SK-N-SH (cell line): ENCODE measurements at regions not wholly inside any gene's neighbourhood (a gene's known extent, or its start where the extent isn't known, plus 50 kb on each side); places are given as distances from the start of the nearest gene placed in this dataset.
"Not testable (repeated sequence)": the region's sequence is repeated elsewhere in the genome, so short reads cannot be mapped to it uniquely, and the experiment has no call there.

Experiments used
- CTCF ChIA-PET: fragments of 300-600, 350-600 bp; formaldehyde crosslinking; extraction: SDS; loops from one replicate; lab custom pipeline; 2021; lab: Yijun Ruan, JAX
- POLR2A ChIA-PET: fragments of 350-600 bp; sonication (Branson Sonifier 250); formaldehyde crosslinking; extraction: SDS; loops from one replicate; lab custom pipeline; 2020; ENCODE audit warnings: antibody characterized with exemption, inconsistent platforms; lab: Yijun Ruan, JAX
- DNase-seq: peaks from one replicate; pipeline ENCODE4 v3.0.0; 2012
- H2AFZ ChIP-seq: fragments of 200-600 bp; sonication (generic); 2 replicates; pipeline ENCODE4 v1.8.1; 2016; ENCODE audit warnings: antibody characterized with exemption, mild to moderate bottlenecking, low read depth
- H3F3A ChIP-seq: fragments of 200-600 bp; sonication (generic); replicated peaks from 2 replicates; pipeline ENCODE3; 2016; ENCODE audit warnings: antibody characterized with exemption, mild to moderate bottlenecking; ENCODE audit not compliant: insufficient read depth
- H3K27ac ChIP-seq, 2 experiments: fragments of 200-500 bp in 1 of 2; fragments of 200-600 bp in 1 of 2; sonication (Bioruptor generic) in 1 of 2; sonication (generic), shearing (Covaris generic) in 1 of 2; 2 replicates each; pipeline versions ENCODE4 v1.5.1 to v1.6.1; 2014 to 2016; ENCODE audit warnings: low read depth in 2 of 2, inconsistent platforms in 1 of 2, low read length in 1 of 2, mild to moderate bottlenecking in 1 of 2, mixed read lengths in 1 of 2
- H3K27me3 ChIP-seq: fragments of 200-600 bp; sonication (generic), shearing (Covaris generic); 2 replicates; pipeline ENCODE4 v1.6.1; 2016; ENCODE audit warnings: mixed run types; ENCODE audit not compliant: insufficient read depth
- H3K36me3 ChIP-seq, 2 experiments: fragments of 200-500 bp in 1 of 2; fragments of 200-600 bp in 1 of 2; sonication (Bioruptor generic) in 1 of 2; sonication (generic) in 1 of 2; replicated peaks in 1 of 2; 2 replicates each; pipeline versions ENCODE3 to v1.5.1; 2014 to 2016; ENCODE audit warnings: low read length in 1 of 2, mild to moderate bottlenecking in 1 of 2; ENCODE audit not compliant: insufficient read depth in 2 of 2, control insufficient read depth in 1 of 2
- H3K4me1 ChIP-seq, 2 experiments: fragments of 200-500 bp in 1 of 2; fragments of 200-600 bp in 1 of 2; sonication (Bioruptor generic) in 1 of 2; sonication (generic), shearing (Covaris generic) in 1 of 2; 2 replicates each; pipeline versions ENCODE4 v1.5.1 to v1.6.1; 2014 to 2016; ENCODE audit warnings: low read depth in 1 of 2, low read length in 1 of 2, mixed run types in 1 of 2; ENCODE audit not compliant: insufficient read depth in 2 of 2, control insufficient read depth in 1 of 2
- H3K4me2 ChIP-seq: fragments of 200-600 bp; sonication (generic), shearing (Covaris generic); 2 replicates; pipeline ENCODE4 v1.6.1; 2017; ENCODE audit warnings: mixed run types
- H3K4me3 ChIP-seq, 2 experiments: fragments of 200-500 bp in 1 of 2; fragments of 200-600 bp in 1 of 2; sonication (Bioruptor generic) in 1 of 2; sonication (generic), shearing (Covaris generic) in 1 of 2; 2 replicates each; pipeline versions ENCODE4 v1.5.1 to v1.8.1; 2014 to 2016; ENCODE audit warnings: low read depth in 2 of 2, inconsistent platforms in 1 of 2, low read length in 1 of 2, mild to moderate bottlenecking in 1 of 2, mixed read lengths in 1 of 2, moderate library complexity in 1 of 2
- H3K79me2 ChIP-seq: fragments of 200-600 bp; sonication (generic); 2 replicates; pipeline ENCODE4 v1.8.1; 2017; ENCODE audit warnings: mild to moderate bottlenecking; ENCODE audit not compliant: insufficient read depth
- H3K9ac ChIP-seq: fragments of 200-600 bp; sonication (generic); 2 replicates; pipeline ENCODE4 v1.6.1; 2017; ENCODE audit warnings: mixed run types
- H3K9me2 ChIP-seq: fragments of 200-600 bp; sonication (generic); 2 replicates; pipeline ENCODE4 v1.6.1; 2017; ENCODE audit warnings: mixed run types
- H3K9me3 ChIP-seq: fragments of 200-600 bp; sonication (generic); 2 replicates; pipeline ENCODE4 v1.6.1; 2017; ENCODE audit warnings: mixed run types, mild to moderate bottlenecking, moderate library complexity
- H4K20me1 ChIP-seq: fragments of 200-600 bp; sonication (generic); 2 replicates; pipeline ENCODE4 v1.6.1; 2017; ENCODE audit warnings: mild to moderate bottlenecking, mixed run types; ENCODE audit not compliant: insufficient read depth
- ELF1 ChIP-seq: IDR thresholded peaks from 2 replicates; pipeline ENCODE4 v1.4.0; 2012
- EP300 ChIP-seq, 2 experiments: IDR thresholded peaks; 2 replicates each; pipeline versions ENCODE4 v1.4.0 to v1.6.1; 2012; ENCODE audit warnings: borderline replicate concordance in 1 of 2, low read depth in 1 of 2, low read length in 1 of 2
- EZH2phosphoT487 ChIP-seq: fragments of 200-600 bp; sonication (generic); IDR thresholded peaks from 2 replicates; pipeline ENCODE4 v1.6.1; 2017; ENCODE audit warnings: low read depth, mixed run types, mild to moderate bottlenecking, antibody characterized with exemption, moderate library complexity, borderline replicate concordance
- FOSL2 ChIP-seq: IDR thresholded peaks from 2 replicates; pipeline ENCODE4 v1.4.0; 2012; ENCODE audit warnings: low read depth, mild to moderate bottlenecking, moderate library complexity, borderline replicate concordance
- JUND ChIP-seq: IDR thresholded peaks from 2 replicates; pipeline ENCODE4 v1.4.0; 2012
- MEF2A ChIP-seq: IDR thresholded peaks from 2 replicates; pipeline ENCODE4 v1.4.0; 2012; ENCODE audit warnings: low read depth, borderline replicate concordance
- NFIC ChIP-seq: IDR thresholded peaks from 2 replicates; pipeline ENCODE4 v1.4.0; 2012; ENCODE audit warnings: borderline replicate concordance
- POLR2AphosphoS5 ChIP-seq: IDR thresholded peaks from 2 replicates; pipeline ENCODE4 v1.6.1; 2012; ENCODE audit warnings: low read depth, low read length
- RXRA ChIP-seq: IDR thresholded peaks from 2 replicates; pipeline ENCODE4 v1.4.0; 2012; ENCODE audit warnings: low read depth, mild to moderate bottlenecking, borderline replicate concordance
- TCF12 ChIP-seq: IDR thresholded peaks from 2 replicates; pipeline ENCODE4 v1.4.0; 2012
- WGBS: methylation state at CpG from one replicate; pipeline ENCODE4 v1.1.6; 2017; ENCODE audit warnings: low lambda C conversion rate; 5-methylcytosine and 5-hydroxymethylcytosine counted together
- TF ChIP-seq, protein P1 (sequence below): fragments of 200-600 bp; sonication (generic); IDR thresholded peaks from 2 replicates; pipeline ENCODE4 v1.6.1; 2017; ENCODE audit warnings: antibody characterized with exemption, mild to moderate bottlenecking, moderate library complexity
- TF ChIP-seq, protein P2 (sequence below): IDR thresholded peaks from 2 replicates; pipeline ENCODE4 v1.4.0; 2012; ENCODE audit warnings: low read depth, borderline replicate concordance
- TF ChIP-seq, protein P3 (sequence below): IDR thresholded peaks from 2 replicates; pipeline ENCODE4; 2012

DNA sequence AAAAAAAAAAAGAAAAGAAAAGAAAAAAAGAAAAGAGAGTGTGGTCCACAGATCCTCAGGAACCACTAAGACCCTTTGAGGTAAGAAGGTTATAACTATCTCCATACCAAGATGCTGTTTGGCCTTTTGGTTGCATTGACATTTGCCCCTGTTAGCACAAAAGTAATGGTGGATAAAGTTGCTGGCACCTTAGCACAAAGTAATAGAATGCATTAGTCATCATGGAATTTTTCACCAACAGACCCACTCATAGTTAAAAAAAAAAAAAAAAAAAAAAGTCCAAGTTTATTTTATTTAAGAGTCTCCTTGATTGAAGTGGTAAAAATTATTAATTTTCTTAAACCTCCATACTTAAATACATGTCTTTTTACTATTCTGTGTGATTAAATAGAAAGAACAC, 78.4 kb upstream of the RBPJ start:
- Histone ChIP-seq H3K27ac (no peak overlapping the region), H3K36me3 (no peaks in the 10 kb centered on the region), H3K4me2 (no peak overlapping the region), H3K79me2 (no peaks in the 10 kb centered on the region), H3F3A (peaks cover 5% of the 10 kb centered on the region), H3K9ac (no peak overlapping the region), H3K4me3 (no peak overlapping the region), H3K9me2 (no peaks in the 10 kb centered on the region), H3K4me1 (peaks cover 3 to 5% of the 10 kb centered on the region in 2 experiments; a peak in 1 of 4 replicates), H3K9me3 (no peaks in the 10 kb centered on the region), H3K27me3 (no peaks in the 10 kb centered on the region), H4K20me1 (no peaks in the 10 kb centered on the region), H2AFZ (no peak overlapping the region)
- POLR2A ChIA-PET, result no interaction called here
- TF ChIP-seq FOSL2, result peak; percentile 28; the same call in 1 of the 2 replicates
- TF ChIP-seq, protein P1, sequence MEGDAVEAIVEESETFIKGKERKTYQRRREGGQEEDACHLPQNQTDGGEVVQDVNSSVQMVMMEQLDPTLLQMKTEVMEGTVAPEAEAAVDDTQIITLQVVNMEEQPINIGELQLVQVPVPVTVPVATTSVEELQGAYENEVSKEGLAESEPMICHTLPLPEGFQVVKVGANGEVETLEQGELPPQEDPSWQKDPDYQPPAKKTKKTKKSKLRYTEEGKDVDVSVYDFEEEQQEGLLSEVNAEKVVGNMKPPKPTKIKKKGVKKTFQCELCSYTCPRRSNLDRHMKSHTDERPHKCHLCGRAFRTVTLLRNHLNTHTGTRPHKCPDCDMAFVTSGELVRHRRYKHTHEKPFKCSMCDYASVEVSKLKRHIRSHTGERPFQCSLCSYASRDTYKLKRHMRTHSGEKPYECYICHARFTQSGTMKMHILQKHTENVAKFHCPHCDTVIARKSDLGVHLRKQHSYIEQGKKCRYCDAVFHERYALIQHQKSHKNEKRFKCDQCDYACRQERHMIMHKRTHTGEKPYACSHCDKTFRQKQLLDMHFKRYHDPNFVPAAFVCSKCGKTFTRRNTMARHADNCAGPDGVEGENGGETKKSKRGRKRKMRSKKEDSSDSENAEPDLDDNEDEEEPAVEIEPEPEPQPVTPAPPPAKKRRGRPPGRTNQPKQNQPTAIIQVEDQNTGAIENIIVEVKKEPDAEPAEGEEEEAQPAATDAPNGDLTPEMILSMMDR, result no peak
- CTCF ChIA-PET, result no interaction called here
- DNase-seq, result no peak

GRCh38 chr4:26244138-26244537, 76.7 kb upstream of the RBPJ start:
- H3K79me2 ChIP-seq, DNase-seq, H3K9me2 ChIP-seq, H2AFZ ChIP-seq, H3K9me3 ChIP-seq, H3K27ac ChIP-seq, H3K36me3 ChIP-seq, CTCF ChIA-PET, H3K4me1 ChIP-seq, POLR2A ChIA-PET, H3K4me3 ChIP-seq, H3K27me3 ChIP-seq, H3K4me2 ChIP-seq, H4K20me1 ChIP-seq, H3K9ac ChIP-seq: not testable (repeated sequence)
- peaks cover 13% of the 10 kb centered on the region for H3F3A ChIP-seq
- WGBS, result 25% methylated on average over 1 of the region's 1 CpG

GRCh38 chr4:26248647-26249046, 72.2 kb upstream of the RBPJ start:
- no peak overlapping the region for H3K4me3 ChIP-seq
- H4K20me1 ChIP-seq, result no peaks in the 10 kb centered on the region
- H3K4me1 ChIP-seq, result no peaks in the 10 kb centered on the region; a peak in 2 of 4 replicates
- ChIA-PET CTCF (interaction anchor here (0.8 to 1.3 kb wide), 2 partner anchors 12 to 77 kb away, joined by 3 read pairs; no protein-coding TSS in a partner anchor), POLR2A (no interaction called here)
- no peaks in the 10 kb centered on the region for H3K9me3 ChIP-seq
- no peak overlapping the region for H3K27ac ChIP-seq
- no peaks in the 10 kb centered on the region for H3K79me2 ChIP-seq
- peak; percentile 46 for DNase-seq
- H3K4me2 ChIP-seq, result no peak overlapping the region
- TF ChIP-seq, protein P2, sequence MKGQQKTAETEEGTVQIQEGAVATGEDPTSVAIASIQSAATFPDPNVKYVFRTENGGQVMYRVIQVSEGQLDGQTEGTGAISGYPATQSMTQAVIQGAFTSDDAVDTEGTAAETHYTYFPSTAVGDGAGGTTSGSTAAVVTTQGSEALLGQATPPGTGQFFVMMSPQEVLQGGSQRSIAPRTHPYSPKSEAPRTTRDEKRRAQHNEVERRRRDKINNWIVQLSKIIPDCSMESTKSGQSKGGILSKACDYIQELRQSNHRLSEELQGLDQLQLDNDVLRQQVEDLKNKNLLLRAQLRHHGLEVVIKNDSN, result no peak
- TF ChIP-seq TCF12 (peak; percentile 97), ELF1 (no peak), EZH2phosphoT487 (no peak), NFIC (peak; percentile 89), MEF2A (no peak), RXRA (no peak), FOSL2 (peak; percentile 3; the same call in 1 of the 2 replicates), JUND (peak; percentile 29), POLR2AphosphoS5 (peak; percentile 73; the same call in 1 of the 2 replicates), EP300 (IDR thresholded peaks at IDR 0.05; ENCODE audit: borderline replicate concordance in 1 of 2, low read depth in 1 of 2, low read length in 1 of 2) (peak; percentile 47 to 51; a peak in 2 of 4 replicates)
- TF ChIP-seq, protein P3, sequence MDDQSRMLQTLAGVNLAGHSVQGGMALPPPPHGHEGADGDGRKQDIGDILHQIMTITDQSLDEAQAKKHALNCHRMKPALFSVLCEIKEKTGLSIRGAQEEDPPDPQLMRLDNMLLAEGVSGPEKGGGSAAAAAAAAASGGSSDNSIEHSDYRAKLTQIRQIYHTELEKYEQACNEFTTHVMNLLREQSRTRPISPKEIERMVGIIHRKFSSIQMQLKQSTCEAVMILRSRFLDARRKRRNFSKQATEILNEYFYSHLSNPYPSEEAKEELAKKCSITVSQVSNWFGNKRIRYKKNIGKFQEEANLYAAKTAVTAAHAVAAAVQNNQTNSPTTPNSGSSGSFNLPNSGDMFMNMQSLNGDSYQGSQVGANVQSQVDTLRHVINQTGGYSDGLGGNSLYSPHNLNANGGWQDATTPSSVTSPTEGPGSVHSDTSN, result peak; percentile 82
- no peaks in the 10 kb centered on the region for H3K36me3 ChIP-seq
- H3K27me3 ChIP-seq, result no peaks in the 10 kb centered on the region
- H3K9me2 ChIP-seq, result no peaks in the 10 kb centered on the region
- no peak overlapping the region for H3K9ac ChIP-seq
- no peak overlapping the region for H2AFZ ChIP-seq
- peaks cover 10% of the 10 kb centered on the region for H3F3A ChIP-seq
